H9 (cell line): ENCODE measurements at regions not wholly inside any gene's neighbourhood (a gene's known extent, or its start where the extent isn't known, plus 50 kb on each side); places are given as distances from the start of the nearest gene placed in this dataset.
"Not testable (repeated sequence)": the region's sequence is repeated elsewhere in the genome, so short reads cannot be mapped to it uniquely, and the experiment has no call there.

Experiments used
- DNase-seq: peaks from one replicate; pipeline ENCODE4 v3.0.0-alpha.2; 2017
- H2AFZ ChIP-seq: one replicate; pipeline ENCODE4 v1.6.1; 2013; ENCODE audit warnings: mild to moderate bottlenecking, low read length, control low read depth, moderate library complexity
- H2AK5ac ChIP-seq: 2 replicates; pipeline ENCODE4 v1.6.1; 2013; ENCODE audit warnings: low read length, control low read depth, mixed read lengths; ENCODE audit not compliant: insufficient read length
- H2BK120ac ChIP-seq: one replicate; pipeline ENCODE4 v1.6.1; 2013; ENCODE audit warnings: low read depth, mild to moderate bottlenecking, low read length, control low read depth, inconsistent platforms; ENCODE audit not compliant: poor library complexity, severe bottlenecking
- H2BK12ac ChIP-seq: 2 replicates; pipeline ENCODE4 v1.6.1; 2013; ENCODE audit warnings: low read length, control low read depth, mixed read lengths, low read depth; ENCODE audit not compliant: insufficient read length
- H2BK15ac ChIP-seq: 2 replicates; pipeline ENCODE4 v1.6.1; 2013; ENCODE audit warnings: low read depth, low read length, control low read depth
- H2BK20ac ChIP-seq: one replicate; pipeline ENCODE4 v1.6.1; 2013; ENCODE audit warnings: low read depth, mild to moderate bottlenecking, low read length, control low read depth, inconsistent platforms; ENCODE audit not compliant: poor library complexity, severe bottlenecking
- H2BK5ac ChIP-seq: 2 replicates; pipeline ENCODE4 v1.6.1; 2013; ENCODE audit warnings: low read length, control low read depth, mixed read lengths; ENCODE audit not compliant: insufficient read length
- H3K14ac ChIP-seq: 2 replicates; pipeline ENCODE4 v1.6.1; 2013; ENCODE audit warnings: low read length, control low read depth; ENCODE audit not compliant: insufficient read depth
- H3K18ac ChIP-seq: 2 replicates; pipeline ENCODE4 v1.6.1; 2013; ENCODE audit warnings: low read depth, mild to moderate bottlenecking, mixed read lengths, low read length, control low read depth; ENCODE audit not compliant: insufficient read length
- H3K23ac ChIP-seq: 2 replicates; pipeline ENCODE4 v1.6.1; 2013; ENCODE audit warnings: low read length, control low read depth, mixed read lengths, low read depth; ENCODE audit not compliant: insufficient read length
- H3K23me2 ChIP-seq: 2 replicates; pipeline ENCODE4 v1.6.1; 2013; ENCODE audit warnings: low read depth, mild to moderate bottlenecking, mixed read lengths, low read length, control low read depth; ENCODE audit not compliant: insufficient read length, poor library complexity, severe bottlenecking
- H3K27ac ChIP-seq: 2 replicates; pipeline ENCODE4 v1.5.1; 2013; ENCODE audit warnings: low read length, control low read depth, mixed read lengths, low read depth; ENCODE audit not compliant: insufficient read length
- H3K27me3 ChIP-seq: 2 replicates; pipeline ENCODE4 v1.6.1; 2013; ENCODE audit warnings: low read length, control low read depth, inconsistent platforms; ENCODE audit not compliant: insufficient read depth
- H3K4ac ChIP-seq: 2 replicates; pipeline ENCODE4 v1.6.1; 2013; ENCODE audit warnings: low read depth, mild to moderate bottlenecking, control low read depth, inconsistent platforms, low read length, moderate library complexity
- H3K4me1 ChIP-seq: 2 replicates; pipeline ENCODE4 v1.6.1; 2013; ENCODE audit warnings: low read length, control low read depth, inconsistent platforms; ENCODE audit not compliant: insufficient read depth
- H3K4me2 ChIP-seq: 2 replicates; pipeline ENCODE4 v1.6.1; 2013; ENCODE audit warnings: low read length, control low read depth, mixed read lengths; ENCODE audit not compliant: insufficient read length, insufficient read depth
- H3K56ac ChIP-seq: 2 replicates; pipeline ENCODE4 v1.6.1; 2013; ENCODE audit warnings: low read depth, mild to moderate bottlenecking, mixed read lengths, low read length, control low read depth; ENCODE audit not compliant: insufficient read length
- H3K79me1 ChIP-seq: 2 replicates; pipeline ENCODE4 v1.6.1; 2013; ENCODE audit warnings: low read depth, mild to moderate bottlenecking, moderate library complexity, low read length, control low read depth, inconsistent platforms; ENCODE audit not compliant: insufficient read depth, poor library complexity, severe bottlenecking
- H3K79me2 ChIP-seq: 2 replicates; pipeline ENCODE4 v1.6.1; 2013; ENCODE audit warnings: low read length, control low read depth, inconsistent platforms; ENCODE audit not compliant: insufficient read depth
- H3K9ac ChIP-seq: 2 replicates; pipeline ENCODE4 v1.6.1; 2013; ENCODE audit warnings: low read length, control low read depth, mixed read lengths; ENCODE audit not compliant: insufficient read length; ENCODE audit errors: extremely low read depth
- H3K9me3 ChIP-seq: one replicate; pipeline ENCODE4 v1.6.1; 2013; ENCODE audit warnings: low read depth, low read length, inconsistent platforms; ENCODE audit not compliant: control insufficient read depth
- H3T11ph ChIP-seq: one replicate; pipeline ENCODE4 v1.6.1; 2013; ENCODE audit warnings: mild to moderate bottlenecking, low read length, control low read depth, inconsistent platforms
- H4K20me1 ChIP-seq: one replicate; pipeline ENCODE4 v1.6.1; 2013; ENCODE audit not compliant: control insufficient read depth, insufficient read length, insufficient read depth
- H4K5ac ChIP-seq: 2 replicates; pipeline ENCODE4 v1.6.1; 2013; ENCODE audit warnings: low read depth, mild to moderate bottlenecking, mixed read lengths, low read length, control low read depth; ENCODE audit not compliant: insufficient read length
- H4K8ac ChIP-seq: replicated peaks from 2 replicates; pipeline ENCODE4 v1.6.1; 2013; ENCODE audit warnings: low read length, control low read depth, mixed read lengths, low read depth; ENCODE audit not compliant: insufficient read length
- H4K91ac ChIP-seq: 2 replicates; pipeline ENCODE4 v1.6.1; 2013; ENCODE audit warnings: low read depth, mild to moderate bottlenecking, moderate library complexity, mixed read lengths, low read length, control low read depth; ENCODE audit not compliant: insufficient read length
- H3K27ac Mint-ChIP-seq, 3 experiments: 2 replicates in 2 of 3; 3 replicates in 1 of 3; pipeline ENCODE4 v1.8.0; 2020 to 2021; ENCODE audit warnings: mixed read lengths in 3 of 3, mild to moderate bottlenecking in 1 of 3, moderate library complexity in 1 of 3
- H3K27me3 Mint-ChIP-seq: 2 replicates; pipeline ENCODE4 v1.8.0; 2021; ENCODE audit warnings: low read depth, mild to moderate bottlenecking, moderate library complexity, mixed read lengths
- H3K36me3 Mint-ChIP-seq, 3 experiments: 2 replicates in 2 of 3; 3 replicates in 1 of 3; pipeline ENCODE4 v1.8.0; 2020 to 2021; ENCODE audit warnings: low read depth in 3 of 3, mixed read lengths in 3 of 3; ENCODE audit not compliant: insufficient read depth in 1 of 3
- H3K4me1 Mint-ChIP-seq, 2 experiments: 2 replicates each; pipeline ENCODE4 v1.8.0; 2020; ENCODE audit warnings: mixed read lengths in 2 of 2
- H3K4me3 Mint-ChIP-seq, 2 experiments: 2 replicates in 1 of 2; 3 replicates in 1 of 2; pipeline ENCODE4 v1.8.0; 2020 to 2021; ENCODE audit warnings: mild to moderate bottlenecking in 2 of 2, mixed read lengths in 2 of 2, moderate library complexity in 1 of 2
- H3K9me3 Mint-ChIP-seq, 2 experiments: 2 replicates in 1 of 2; 3 replicates in 1 of 2; pipeline ENCODE4 v1.8.0; 2020; ENCODE audit warnings: mild to moderate bottlenecking in 2 of 2, mixed read lengths in 2 of 2, moderate library complexity in 1 of 2
- WGBS: extraction: QIAGEN DNeasy Blood & Tissue Kit; methylation state at CpG from one replicate; pipeline ENCODE4 v1.1.7; 2013; ENCODE audit warnings: missing lambda C conversion rate, low lambda C conversion rate, mixed read lengths; ENCODE audit not compliant: insufficient read length; ENCODE audit errors: extremely low coverage; 5-methylcytosine and 5-hydroxymethylcytosine counted together

- not testable (repeated sequence) for H4K5ac ChIP-seq, H3K27me3 ChIP-seq, H2AK5ac ChIP-seq, H2BK12ac ChIP-seq, H3K23me2 ChIP-seq, H3K4me1 Mint-ChIP-seq, H3K9me3 ChIP-seq, H3K14ac ChIP-seq, H3T11ph ChIP-seq, H3K4me2 ChIP-seq, H2AFZ ChIP-seq, H3K56ac ChIP-seq, H3K27ac Mint-ChIP-seq, H3K27me3 Mint-ChIP-seq, H3K4me1 ChIP-seq, H2BK120ac ChIP-seq, H3K4ac ChIP-seq, H4K8ac ChIP-seq, H2BK5ac ChIP-seq, H3K79me1 ChIP-seq, H3K23ac ChIP-seq, H4K91ac ChIP-seq, H4K20me1 ChIP-seq, H3K36me3 Mint-ChIP-seq, H2BK20ac ChIP-seq, H2BK15ac ChIP-seq, H3K79me2 ChIP-seq, H3K9ac ChIP-seq, DNase-seq, H3K27ac ChIP-seq, H3K4me3 Mint-ChIP-seq, H3K18ac ChIP-seq
- WGBS: no CpG with 5 or more reads among the region's 5 CpGs
- H3K9me3 Mint-ChIP-seq: peaks cover 4 to 14% of the 10 kb centered on the region in 2 experiments; a peak in 4 of 5 replicates
These were observed 122.2 kb upstream of the RAPGEF2 start for GRCh38 chr4:158980711-158981110.
